Stimulated activated naive B cell treated with anti-CD40 and anti-IgM and Interleukin-4, amounts not matched to agents 10 μg/mL and 1 μg/mL and 100 μg/mL, for 72 hours (primary cell): ENCODE measurements at regions not wholly inside any gene's neighbourhood (a gene's known extent, or its start where the extent isn't known, plus 50 kb on each side); places are given as distances from the start of the nearest gene placed in this dataset.

ENCODE experiments used
- ATAC-seq, 2 donors: fragments of 150-1000 bp; cut with Tn5 transposase; replicated peaks; 2 replicates each; pipeline ENCODE4 v1.10.0; 2021; ENCODE audit warnings: moderate library complexity in 1 of 2
- DNase-seq: peaks from one replicate; pipeline ENCODE4 v3.0.0; 2021
- H3K27ac Mint-ChIP-seq: one replicate; pipeline ENCODE4 v1.8.0; 2022; ENCODE audit warnings: mild to moderate bottlenecking, mixed read lengths
- H3K27me3 Mint-ChIP-seq, 2 donors: one replicate each; pipeline ENCODE4 v1.8.0; 2022; ENCODE audit warnings: mixed read lengths in 2 of 2
- H3K36me3 Mint-ChIP-seq, 2 donors: one replicate each; pipeline ENCODE4 v1.8.0; 2022; ENCODE audit warnings: mixed read lengths in 2 of 2, mild to moderate bottlenecking in 1 of 2
- H3K4me1 Mint-ChIP-seq, 2 donors: one replicate each; pipeline ENCODE4 v1.8.0; 2022; ENCODE audit warnings: mixed read lengths in 2 of 2, mild to moderate bottlenecking in 1 of 2
- H3K4me3 Mint-ChIP-seq, 2 donors: one replicate each; pipeline ENCODE4 v1.8.0; 2022; ENCODE audit warnings: mild to moderate bottlenecking in 2 of 2, mixed read lengths in 2 of 2, moderate library complexity in 1 of 2
- H3K9me3 Mint-ChIP-seq, 2 donors: one replicate each; pipeline ENCODE4 v1.8.0; 2022; ENCODE audit warnings: mixed read lengths in 2 of 2, mild to moderate bottlenecking in 1 of 2

DNA sequence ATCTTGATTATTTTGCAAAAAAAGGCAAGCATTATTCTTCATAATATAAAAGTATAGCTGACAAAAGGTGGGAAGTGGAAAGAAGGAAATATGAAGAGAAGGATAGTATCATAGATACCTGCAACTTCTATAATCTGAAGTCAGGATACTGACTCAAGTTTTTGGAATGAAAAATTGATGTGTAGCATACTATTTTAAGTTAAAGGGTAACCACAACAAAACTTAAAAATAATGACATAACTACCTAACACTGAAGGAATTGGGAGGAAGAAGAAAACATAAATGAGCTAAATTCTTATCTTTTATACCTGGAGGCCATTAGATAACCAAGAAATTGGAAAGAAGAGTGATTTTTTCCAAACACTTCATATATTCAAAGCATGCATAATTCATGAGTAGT lies 51.8 kb upstream of the TLE1 start:
- no peak for DNase-seq
- H3K27me3 Mint-ChIP-seq: peaks cover 0 to 3% of the 10 kb centered on the region in 2 donors
- H3K4me1 Mint-ChIP-seq: peaks cover 11 to 17% of the 10 kb centered on the region in 2 donors
- H3K27ac Mint-ChIP-seq: no peak overlapping the region
- ATAC-seq: no peak
- no peak overlapping the region for H3K4me3 Mint-ChIP-seq
- peaks cover 0 to 7% of the 10 kb centered on the region in 2 donors for H3K9me3 Mint-ChIP-seq
- H3K36me3 Mint-ChIP-seq: peaks cover 8% of the 10 kb centered on the region in 2 donors

DNA sequence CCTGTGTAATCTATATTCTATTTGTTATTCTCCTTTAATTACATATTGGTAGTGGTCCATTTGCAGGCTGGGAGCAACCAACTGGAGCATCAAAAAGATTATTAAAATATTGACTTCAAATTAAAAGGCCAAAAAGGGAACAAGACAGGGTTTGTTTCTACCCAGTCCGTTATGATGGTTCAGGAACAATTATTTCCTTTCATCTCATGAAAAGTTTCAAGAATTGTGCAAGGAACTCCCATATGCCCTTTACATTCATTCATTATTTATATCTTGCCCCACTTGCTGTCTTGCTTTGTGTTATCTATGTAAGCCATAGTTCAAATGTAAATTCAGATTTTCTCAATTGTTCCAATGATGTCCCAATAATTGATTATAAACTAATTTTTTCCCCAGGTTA lies 58.7 kb upstream of the TLE1 start:
- Mint-ChIP-seq H3K27ac (no peak overlapping the region), H3K9me3 (peaks cover 0 to 6% of the 10 kb centered on the region in 2 donors), H3K4me1 (no peaks in the 10 kb centered on the region), H3K36me3 (peaks cover 1 to 3% of the 10 kb centered on the region in 2 donors), H3K27me3 (no peaks in the 10 kb centered on the region), H3K4me3 (no peak overlapping the region)
- DNase-seq (no peak), ATAC-seq (no peak)

DNA sequence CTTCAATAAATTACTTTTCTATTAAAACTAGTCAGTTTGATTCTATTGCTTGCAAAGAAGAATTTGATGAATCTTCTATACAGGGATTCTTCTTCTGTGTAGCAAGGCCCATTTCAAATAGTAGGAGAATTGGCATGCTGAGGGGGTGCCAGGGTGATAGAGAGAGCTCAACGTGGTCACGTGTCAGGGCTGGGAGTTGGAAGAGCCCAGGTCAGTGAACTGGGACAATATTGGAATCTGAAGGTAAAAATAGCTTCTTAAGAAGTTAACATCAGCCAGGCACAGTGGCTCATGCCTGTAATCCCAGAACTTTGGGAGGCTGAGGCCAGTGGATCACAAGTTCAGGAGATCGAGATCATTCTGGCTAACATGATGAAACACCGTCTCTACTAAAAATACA lies 64.1 kb upstream of the TLE1 start:
- H3K4me1 Mint-ChIP-seq: peaks cover 9 to 12% of the 10 kb centered on the region in 2 donors
- ATAC-seq: no peak
- H3K27me3 Mint-ChIP-seq: no peaks in the 10 kb centered on the region
- H3K9me3 Mint-ChIP-seq: no peaks in the 10 kb centered on the region
- peaks cover 0 to 3% of the 10 kb centered on the region in 2 donors for H3K36me3 Mint-ChIP-seq
- no peak overlapping the region for H3K4me3 Mint-ChIP-seq
- peak overlapping the region; percentile 6 for H3K27ac Mint-ChIP-seq
- no peak for DNase-seq

DNA sequence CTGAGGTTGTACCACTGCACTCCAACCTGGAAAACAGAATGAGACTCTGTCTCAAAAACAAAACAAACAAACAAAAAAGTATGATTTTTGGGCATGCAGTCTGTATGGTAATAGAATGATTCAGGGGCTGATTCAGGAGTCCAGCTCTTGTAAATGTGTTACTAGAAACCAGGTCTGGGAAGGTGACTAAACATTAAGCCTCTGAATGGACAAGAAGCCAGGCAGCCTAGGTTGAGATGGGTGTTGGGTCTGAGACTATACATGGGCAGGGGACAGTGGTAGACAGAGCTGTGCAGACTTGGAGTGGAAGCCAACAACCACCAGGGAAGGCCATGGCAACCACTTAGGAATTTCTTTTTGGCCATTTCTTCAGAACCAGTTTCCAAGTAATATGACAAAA lies 64.9 kb upstream of the TLE1 start:
- Mint-ChIP-seq H3K4me1 (peaks cover 12 to 17% of the 10 kb centered on the region in 2 donors), H3K4me3 (no peak overlapping the region), H3K9me3 (no peaks in the 10 kb centered on the region), H3K27ac (no peak overlapping the region), H3K27me3 (no peaks in the 10 kb centered on the region), H3K36me3 (peaks cover 0 to 3% of the 10 kb centered on the region in 2 donors)
- no peak for DNase-seq
- no peak for ATAC-seq

DNA sequence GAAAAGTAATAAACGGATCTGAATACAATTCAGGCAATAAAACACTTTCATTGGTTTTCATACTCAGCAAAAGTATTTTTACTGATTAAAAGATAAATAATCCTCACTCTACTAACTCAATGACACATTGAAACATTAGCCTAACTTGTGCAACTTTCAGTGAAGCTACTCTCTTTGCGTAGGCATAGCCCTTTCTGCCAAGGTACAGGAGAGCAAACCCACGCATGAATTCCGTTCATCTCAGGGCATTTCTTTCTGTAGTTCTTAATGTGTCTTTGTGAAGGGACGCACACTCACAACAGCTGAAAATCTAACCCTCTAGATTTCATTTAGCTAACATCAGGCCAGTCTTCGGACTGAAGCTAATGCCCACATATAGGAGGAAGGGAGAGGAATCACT lies 66.4 kb upstream of the TLE1 start:
- no peaks in the 10 kb centered on the region for H3K27me3 Mint-ChIP-seq
- ATAC-seq: no peak
- no peak for DNase-seq
- no peak overlapping the region for H3K4me3 Mint-ChIP-seq
- no peak overlapping the region for H3K27ac Mint-ChIP-seq
- peaks cover 15 to 24% of the 10 kb centered on the region in 2 donors for H3K4me1 Mint-ChIP-seq
- peaks cover 2 to 3% of the 10 kb centered on the region in 2 donors for H3K36me3 Mint-ChIP-seq
- H3K9me3 Mint-ChIP-seq: peaks cover under 1% of the 10 kb centered on the region in 2 donors

DNA sequence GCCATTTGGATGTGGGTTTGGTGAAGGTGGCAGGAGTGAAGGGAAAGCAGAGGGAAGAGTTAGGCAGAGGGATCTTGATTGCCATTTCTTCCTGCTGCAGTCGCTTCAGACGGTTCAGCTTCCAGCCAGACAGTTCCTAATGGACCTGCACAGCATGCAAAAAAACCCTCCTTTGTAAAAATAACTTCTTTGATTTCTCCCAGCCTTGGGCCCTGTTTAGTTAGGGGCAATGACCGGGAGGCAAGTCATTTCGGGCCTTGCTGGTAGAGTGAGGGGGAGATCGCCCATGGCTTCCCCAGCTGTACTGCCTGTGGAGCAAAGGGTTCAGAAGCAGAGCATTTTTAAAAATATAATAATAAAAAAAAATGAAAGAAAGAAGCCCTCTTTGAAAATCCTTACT lies 67.2 kb upstream of the TLE1 start:
- ATAC-seq (no peak), DNase-seq (no peak)
- Mint-ChIP-seq H3K9me3 (peaks cover 3 to 4% of the 10 kb centered on the region in 2 donors), H3K4me3 (no peak overlapping the region), H3K4me1 (peaks cover 19 to 24% of the 10 kb centered on the region in 2 donors), H3K27ac (no peak overlapping the region), H3K36me3 (peaks cover 5 to 6% of the 10 kb centered on the region in 2 donors), H3K27me3 (no peaks in the 10 kb centered on the region)

DNA sequence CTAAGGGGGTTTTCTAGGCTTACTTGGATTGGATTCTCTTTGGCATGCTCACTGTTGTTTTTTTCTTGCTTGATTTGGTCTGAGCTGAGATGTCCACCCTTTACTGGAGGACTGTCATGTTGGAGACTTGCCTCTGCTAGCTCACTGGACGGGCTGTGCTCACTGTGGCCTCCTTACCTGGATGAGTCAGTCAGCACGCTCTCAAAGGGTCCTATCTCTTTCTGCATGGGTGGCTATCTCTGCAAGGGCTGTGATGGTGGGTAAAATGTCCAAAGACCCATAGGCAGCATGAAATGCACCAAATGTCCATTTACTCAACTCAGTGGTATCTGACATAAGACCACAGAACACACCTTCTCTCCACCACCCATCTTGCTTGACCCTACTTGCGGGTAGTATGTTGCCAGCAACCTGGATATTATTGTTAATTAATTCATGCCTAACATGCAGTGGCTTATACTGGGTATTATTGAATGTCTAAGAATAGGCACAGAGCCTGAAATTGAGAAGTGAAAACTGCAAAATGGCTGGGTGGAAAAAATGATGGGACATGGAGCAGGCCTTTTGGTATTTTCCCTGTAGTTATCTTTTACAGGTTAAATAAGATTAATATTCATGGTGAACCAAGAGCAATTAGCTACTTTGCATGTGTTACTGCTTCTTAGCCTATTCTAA lies 68.9 kb upstream of the TLE1 start:
- Mint-ChIP-seq H3K4me3 (no peak overlapping the region), H3K36me3 (peaks cover 5 to 6% of the 10 kb centered on the region in 2 donors), H3K27me3 (no peaks in the 10 kb centered on the region), H3K27ac (peak overlapping the region; percentile 77), H3K9me3 (peaks cover 3 to 4% of the 10 kb centered on the region in 2 donors), H3K4me1 (peaks cover 19 to 24% of the 10 kb centered on the region in 2 donors)
- ATAC-seq: peak; percentile 88 to 89
- DNase-seq: peak; percentile 2

DNA sequence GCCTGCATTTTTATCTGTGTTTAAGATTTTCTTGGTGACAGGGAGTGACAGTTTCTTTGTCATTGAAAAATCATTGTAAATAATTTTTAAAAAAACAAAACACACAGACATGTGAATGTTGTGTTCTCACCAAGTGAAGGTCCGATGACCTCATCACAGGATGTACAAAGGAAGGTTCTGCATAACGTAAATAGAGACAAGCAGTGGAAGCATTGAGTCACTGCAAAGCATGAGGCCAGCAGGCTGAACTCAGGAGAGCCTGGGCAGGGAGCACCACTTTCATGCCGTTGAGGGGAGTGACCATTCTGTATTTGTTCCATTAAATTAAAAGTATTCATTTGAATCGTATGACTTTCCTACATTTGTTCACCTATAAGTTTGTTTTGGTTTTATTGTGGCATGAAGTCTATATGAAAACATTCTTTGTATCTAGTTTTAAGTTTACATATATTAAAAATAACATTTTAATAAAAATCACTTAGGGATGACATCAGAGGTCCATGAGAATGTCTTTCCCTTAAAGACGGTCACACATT lies 70.4 kb upstream of the TLE1 start:
- DNase-seq: no peak
- peak; percentile 64 to 65 for ATAC-seq
- Mint-ChIP-seq H3K4me1 (peaks cover 15 to 24% of the 10 kb centered on the region in 2 donors), H3K27ac (no peak overlapping the region), H3K36me3 (peaks cover 3 to 5% of the 10 kb centered on the region in 2 donors), H3K4me3 (no peak overlapping the region), H3K9me3 (peaks cover 3 to 4% of the 10 kb centered on the region in 2 donors), H3K27me3 (no peaks in the 10 kb centered on the region)

DNA sequence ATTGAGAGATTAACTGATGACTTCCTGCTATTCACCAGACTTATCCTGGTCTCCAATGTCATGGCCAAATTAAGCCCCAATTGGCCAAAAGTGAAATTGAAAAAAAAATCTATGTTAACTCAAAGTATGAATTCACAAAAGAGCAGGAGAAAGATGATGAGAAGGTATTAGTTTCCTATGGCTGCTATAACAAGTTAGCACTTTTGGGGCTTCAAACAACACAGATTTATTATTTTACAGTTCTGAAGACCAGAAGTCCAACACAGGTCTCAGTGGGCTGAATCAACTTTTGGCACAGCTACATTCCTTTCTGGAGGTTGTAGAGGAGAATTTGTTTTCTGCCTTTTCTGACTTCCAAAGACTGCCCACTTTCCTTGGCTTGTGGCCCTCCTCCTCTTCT lies 78.6 kb upstream of the TLE1 start:
- Mint-ChIP-seq H3K27me3 (peaks cover 0 to 8% of the 10 kb centered on the region in 2 donors), H3K4me1 (peaks cover 0 to 4% of the 10 kb centered on the region in 2 donors), H3K4me3 (no peak overlapping the region), H3K27ac (no peak overlapping the region), H3K9me3 (peaks cover 0 to 3% of the 10 kb centered on the region in 2 donors), H3K36me3 (peaks cover 0 to 2% of the 10 kb centered on the region in 2 donors)
- DNase-seq (no peak), ATAC-seq (no peak)

DNA sequence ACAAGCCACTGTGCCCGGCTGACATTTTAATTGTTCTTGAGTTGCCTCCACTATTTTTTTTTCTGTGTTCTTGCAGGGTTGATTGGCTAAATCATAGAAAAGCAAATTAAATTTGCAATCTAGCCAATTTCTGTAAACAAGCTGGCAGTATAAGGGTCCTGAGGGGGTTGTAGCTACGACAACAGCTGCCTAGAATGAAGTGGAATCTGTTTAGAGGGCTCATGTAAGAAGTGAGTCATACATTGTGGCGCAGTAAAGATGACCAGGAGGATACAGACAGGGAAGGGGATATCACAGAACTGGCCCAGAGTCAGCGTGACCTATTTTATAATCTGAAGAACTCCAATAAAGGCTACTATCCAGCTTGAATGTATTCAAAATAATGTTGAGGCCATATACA lies 82.2 kb upstream of the TLE1 start:
- peaks cover 0 to 2% of the 10 kb centered on the region in 2 donors for H3K36me3 Mint-ChIP-seq

DNA sequence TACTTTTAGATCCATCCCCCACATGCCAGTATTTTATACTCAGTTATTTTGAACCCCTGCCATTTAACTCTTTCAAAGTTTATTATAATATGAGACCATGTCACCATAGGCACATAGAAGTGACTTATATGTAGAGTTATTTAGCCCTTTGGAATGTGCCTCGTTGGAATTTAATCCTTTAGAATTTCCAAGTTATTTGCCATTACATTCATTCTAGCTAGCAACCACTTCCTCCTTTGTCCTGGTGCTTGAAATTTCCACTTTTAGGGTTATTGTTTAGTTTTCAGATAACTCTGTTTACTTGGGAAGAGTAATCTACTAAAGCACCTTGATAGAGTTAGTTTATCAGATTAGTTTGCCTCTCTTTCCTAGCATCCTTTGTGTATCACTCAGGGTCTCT lies 82.8 kb upstream of the TLE1 start:
- DNase-seq (no peak), ATAC-seq (no peak)
- H3K27ac Mint-ChIP-seq: no peak overlapping the region
- H3K9me3 Mint-ChIP-seq: peaks cover 0 to 4% of the 10 kb centered on the region in 2 donors
- H3K36me3 Mint-ChIP-seq: peaks cover 0 to 2% of the 10 kb centered on the region in 2 donors
- no peaks in the 10 kb centered on the region for H3K27me3 Mint-ChIP-seq
- H3K4me3 Mint-ChIP-seq: no peak overlapping the region
- peaks cover 0 to 2% of the 10 kb centered on the region in 2 donors for H3K4me1 Mint-ChIP-seq

More for the DNA sequence above, 82.2 kb upstream of the TLE1 start:
- ATAC-seq (no peak), DNase-seq (no peak)
- H3K27me3 Mint-ChIP-seq: no peaks in the 10 kb centered on the region
- peaks cover 0 to 4% of the 10 kb centered on the region in 2 donors for H3K9me3 Mint-ChIP-seq
- no peak overlapping the region for H3K27ac Mint-ChIP-seq
- peaks cover 0 to 2% of the 10 kb centered on the region in 2 donors for H3K4me1 Mint-ChIP-seq
- no peak overlapping the region for H3K4me3 Mint-ChIP-seq

DNA sequence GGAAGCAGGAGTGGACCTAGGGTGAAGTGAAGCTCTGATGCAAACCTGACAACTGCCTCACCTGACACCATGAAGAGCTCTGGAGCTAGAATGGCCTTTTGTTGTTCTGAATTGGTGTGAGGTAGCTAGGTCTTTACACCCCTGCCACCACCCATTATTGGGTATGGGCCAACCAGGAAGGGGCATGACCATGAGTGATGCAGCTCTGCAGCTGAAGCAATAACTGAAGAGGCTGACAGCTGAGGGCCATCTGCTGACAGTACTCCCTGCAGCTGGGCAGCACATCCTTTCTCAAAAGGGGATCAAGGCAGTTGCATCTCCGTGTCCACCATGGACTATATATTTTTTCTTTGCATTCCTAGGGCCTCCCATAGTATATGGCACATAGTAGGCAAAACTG lies 87.0 kb upstream of the TLE1 start:
- no peak overlapping the region for H3K27ac Mint-ChIP-seq
- H3K4me1 Mint-ChIP-seq: peaks cover 0 to 2% of the 10 kb centered on the region in 2 donors
- no peak overlapping the region for H3K4me3 Mint-ChIP-seq

DNA sequence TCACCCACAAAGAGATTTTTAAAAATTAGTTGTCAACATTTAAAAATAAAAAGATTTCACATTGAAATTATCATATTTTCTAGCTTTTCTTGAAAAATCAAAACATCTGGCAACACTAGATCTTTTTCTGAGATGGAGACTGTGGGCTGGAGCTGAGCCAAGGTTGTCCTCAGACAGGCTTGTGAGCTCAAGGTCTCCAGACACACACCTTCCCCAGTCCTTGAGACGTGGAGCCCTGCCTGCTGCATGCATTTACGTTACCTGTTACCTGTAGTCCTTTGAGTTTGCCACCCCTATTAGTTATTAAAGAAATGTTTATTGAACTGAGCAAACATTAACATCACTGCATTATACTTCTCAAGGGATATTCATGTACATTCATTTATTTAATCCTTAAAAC lies 87.5 kb upstream of the TLE1 start:
- Mint-ChIP-seq H3K27ac (no peak overlapping the region), H3K4me3 (no peak overlapping the region), H3K4me1 (peaks cover 0 to 2% of the 10 kb centered on the region in 2 donors), H3K36me3 (peaks cover 2 to 4% of the 10 kb centered on the region in 2 donors), H3K27me3 (no peaks in the 10 kb centered on the region), H3K9me3 (peaks cover 0 to 3% of the 10 kb centered on the region in 2 donors)
- no peak for DNase-seq
- ATAC-seq: no peak

More for the DNA sequence above, 87.0 kb upstream of the TLE1 start:
- no peak for DNase-seq
- Mint-ChIP-seq H3K36me3 (no peaks in the 10 kb centered on the region), H3K27me3 (no peaks in the 10 kb centered on the region), H3K9me3 (peaks cover 0 to 2% of the 10 kb centered on the region in 2 donors)
- no peak for ATAC-seq

DNA sequence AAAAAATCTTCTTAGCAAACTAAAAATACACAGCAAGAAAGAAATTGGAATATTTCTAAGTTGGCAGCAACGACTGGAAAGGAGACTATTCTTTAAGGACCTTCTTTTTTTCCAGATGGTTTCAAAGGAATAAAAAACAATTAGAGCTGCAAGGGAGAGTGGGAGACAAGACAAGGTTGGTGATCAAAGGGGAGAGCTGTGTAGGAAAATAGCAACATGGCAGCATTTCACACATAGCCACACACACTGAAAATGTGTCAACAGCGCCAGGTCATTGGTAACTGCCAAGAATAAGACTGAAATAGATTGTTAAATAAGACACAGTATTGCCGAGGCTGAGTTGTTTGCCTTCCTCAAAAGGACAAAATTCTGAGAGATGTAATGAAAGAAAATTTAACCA lies 88.1 kb upstream of the TLE1 start:
- Mint-ChIP-seq H3K27ac (no peak overlapping the region), H3K27me3 (no peaks in the 10 kb centered on the region), H3K9me3 (peaks cover 0 to 3% of the 10 kb centered on the region in 2 donors), H3K4me3 (no peak overlapping the region), H3K36me3 (peaks cover 2 to 4% of the 10 kb centered on the region in 2 donors), H3K4me1 (peaks cover 0 to 2% of the 10 kb centered on the region in 2 donors)
- DNase-seq (no peak), ATAC-seq (no peak)
